ENCODE measurements at regions not wholly inside any gene's neighbourhood (a gene's known extent, or its start where the extent isn't known, plus 50 kb on each side); places are given as distances from the start of the nearest gene placed in this dataset.

GRCh38 chr5:162407614-162408013 lies 340.0 kb downstream of the GABRG2 start:
- H3K4me1 Mint-ChIP-seq = peaks cover 7% of the 10 kb centered on the region
- no peak overlapping the region for H3K27ac Mint-ChIP-seq
- no peak for TF ChIP-seq CTCF (IDR thresholded peaks at IDR 0.05; ENCODE audit: unreplicated experiment)
- no peak for DNase-seq (ENCODE audit: low spot score in 2 of 2, unreplicated experiment in 2 of 2)
- H3K9me3 Mint-ChIP-seq = no peaks in the 10 kb centered on the region
- H3K36me3 Mint-ChIP-seq = no peaks in the 10 kb centered on the region
- H3K4me3 Mint-ChIP-seq = no peak overlapping the region
- H3K27me3 Mint-ChIP-seq (ENCODE audit: low read depth) = no peaks in the 10 kb centered on the region

DNA sequence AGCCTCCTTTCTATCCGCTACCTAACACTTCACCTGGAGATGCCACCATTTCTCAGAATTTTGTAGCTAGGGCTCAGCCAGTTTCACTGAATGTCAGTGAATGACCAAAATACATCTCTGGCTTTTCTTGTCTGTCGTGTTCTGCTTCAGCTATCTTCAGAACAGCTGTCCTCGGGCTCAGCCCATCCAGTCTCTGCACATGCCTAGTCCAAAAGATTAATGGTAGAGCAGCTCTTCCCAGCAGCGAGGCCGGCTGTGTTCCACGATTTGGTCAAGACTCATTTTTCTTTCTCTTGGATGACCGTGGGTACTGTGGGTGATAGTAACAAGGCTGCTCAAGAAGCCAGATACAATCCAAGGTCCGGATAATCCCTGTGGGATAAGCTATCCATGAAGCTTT lies 342.8 kb downstream of the GABRG2 start:
- Mint-ChIP-seq H3K4me1 (peaks cover 7% of the 10 kb centered on the region), H3K36me3 (no peaks in the 10 kb centered on the region), H3K27me3 (ENCODE audit: low read depth) (no peaks in the 10 kb centered on the region), H3K27ac (no peak overlapping the region), H3K9me3 (no peaks in the 10 kb centered on the region), H3K4me3 (no peak overlapping the region)
- DNase-seq (ENCODE audit: low spot score in 2 of 2, unreplicated experiment in 2 of 2) = no peak
- no peak for TF ChIP-seq CTCF (IDR thresholded peaks at IDR 0.05; ENCODE audit: unreplicated experiment)

- Mint-ChIP-seq H3K27me3 (ENCODE audit: low read depth) (no peaks in the 10 kb centered on the region), H3K36me3 (no peaks in the 10 kb centered on the region), H3K27ac (no peak overlapping the region), H3K4me1 (no peaks in the 10 kb centered on the region), H3K4me3 (no peak overlapping the region), H3K9me3 (no peaks in the 10 kb centered on the region)
- TF ChIP-seq CTCF (IDR thresholded peaks at IDR 0.05; ENCODE audit: unreplicated experiment) = no peak
- no peak for DNase-seq (ENCODE audit: low spot score in 2 of 2, unreplicated experiment in 2 of 2)
These were observed 361.6 kb downstream of the GABRG2 start for GRCh38 chr5:162429142-162429541.

- no peaks in the 10 kb centered on the region for H3K27me3 Mint-ChIP-seq (ENCODE audit: low read depth)
- peaks cover 5% of the 10 kb centered on the region for H3K9me3 Mint-ChIP-seq
- no peaks in the 10 kb centered on the region for H3K4me1 Mint-ChIP-seq
- H3K36me3 Mint-ChIP-seq = no peaks in the 10 kb centered on the region
- no peak overlapping the region for H3K27ac Mint-ChIP-seq
- no peak for TF ChIP-seq CTCF (IDR thresholded peaks at IDR 0.05; ENCODE audit: unreplicated experiment)
- DNase-seq (ENCODE audit: low spot score in 2 of 2, unreplicated experiment in 2 of 2) = no peak
- no peak overlapping the region for H3K4me3 Mint-ChIP-seq
These were observed 366.7 kb downstream of the GABRG2 start for GRCh38 chr5:162434281-162434680.

DNA sequence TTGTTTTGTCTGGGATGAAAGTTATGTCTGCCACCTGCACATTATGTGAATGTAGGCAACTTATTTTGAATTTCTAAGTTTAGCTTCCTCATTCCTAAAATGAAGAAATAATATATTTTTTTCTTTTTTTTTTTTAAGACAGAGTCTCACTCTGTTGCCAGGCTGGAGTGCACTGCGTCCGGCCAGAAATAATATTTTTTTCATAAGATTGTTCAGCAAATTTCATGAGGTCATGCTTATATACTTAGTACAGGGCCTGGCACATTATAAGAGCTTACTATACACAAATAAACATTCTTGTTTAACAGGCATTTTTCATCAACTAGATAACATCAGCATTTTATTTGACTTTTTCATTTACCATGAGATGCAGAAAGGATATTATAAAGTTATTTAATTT lies 368.5 kb downstream of the GABRG2 start:
- Mint-ChIP-seq H3K9me3 (peaks cover 5% of the 10 kb centered on the region), H3K4me3 (no peak overlapping the region), H3K36me3 (no peaks in the 10 kb centered on the region), H3K27me3 (ENCODE audit: low read depth) (no peaks in the 10 kb centered on the region), H3K4me1 (no peaks in the 10 kb centered on the region), H3K27ac (no peak overlapping the region)
- DNase-seq (ENCODE audit: low spot score in 2 of 2, unreplicated experiment in 2 of 2) = no peak
- no peak for TF ChIP-seq CTCF (IDR thresholded peaks at IDR 0.05; ENCODE audit: unreplicated experiment)

DNA sequence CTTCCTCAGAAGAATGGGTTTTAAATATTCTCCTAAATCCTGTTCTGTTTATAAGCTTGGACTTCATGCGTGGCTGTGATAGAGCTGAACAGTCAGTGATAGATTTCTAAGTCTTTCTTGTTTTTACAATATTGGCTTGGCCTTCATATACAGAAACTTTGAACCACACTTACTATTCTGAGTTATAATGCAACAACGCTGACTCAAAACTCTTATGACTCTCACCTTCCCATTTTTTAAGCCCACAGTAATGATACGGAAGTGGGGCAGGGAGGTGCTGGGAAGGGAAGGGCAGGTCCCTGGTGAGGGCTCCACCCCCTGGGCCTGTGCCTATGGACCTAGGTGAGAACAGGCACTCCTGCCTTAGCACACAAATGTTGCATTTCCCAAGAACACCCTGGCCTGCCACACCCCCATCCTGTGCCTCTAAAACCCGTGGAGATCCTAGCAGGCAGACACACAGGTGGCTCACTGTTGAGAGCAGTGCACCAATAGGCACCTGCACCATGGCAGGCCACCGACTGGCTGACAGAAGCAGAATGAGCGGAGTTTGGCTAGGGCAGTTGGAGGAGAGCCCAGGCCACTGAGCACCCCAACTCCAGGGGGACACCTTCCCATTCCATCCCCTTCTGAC lies 376.7 kb downstream of the GABRG2 start:
- TF ChIP-seq CTCF (IDR thresholded peaks at IDR 0.05; ENCODE audit: unreplicated experiment) = no peak
- Mint-ChIP-seq H3K4me1 (no peaks in the 10 kb centered on the region), H3K27ac (no peak overlapping the region), H3K36me3 (no peaks in the 10 kb centered on the region), H3K9me3 (no peaks in the 10 kb centered on the region), H3K27me3 (ENCODE audit: low read depth) (no peaks in the 10 kb centered on the region), H3K4me3 (no peak overlapping the region)
- DNase-seq (ENCODE audit: low spot score in 2 of 2, unreplicated experiment in 2 of 2) = no peak
